Stimulated activated CD4-positive, alpha-beta T cell treated with anti-CD3 and anti-CD28 coated beads, Interleukin-15, amount 100 ng/mL, for 48 hours (primary cell): ENCODE measurements at regions not wholly inside any gene's neighbourhood (a gene's known extent, or its start where the extent isn't known, plus 50 kb on each side); places are given as distances from the start of the nearest gene placed in this dataset.
A peak's percentile ranks its signal among the peaks of the same experiment; 100 is the strongest.

Experiments
- DNase-seq, 2 donors: peaks; one replicate each; pipeline ENCODE4 v3.0.0-alpha.2; 2020; ENCODE audit warnings: low read depth in 2 of 2

GRCh38 chr14:61941421-61942150 is 179.4 kb downstream of the SNAPC1 start:
- no peak for DNase-seq

DNA sequence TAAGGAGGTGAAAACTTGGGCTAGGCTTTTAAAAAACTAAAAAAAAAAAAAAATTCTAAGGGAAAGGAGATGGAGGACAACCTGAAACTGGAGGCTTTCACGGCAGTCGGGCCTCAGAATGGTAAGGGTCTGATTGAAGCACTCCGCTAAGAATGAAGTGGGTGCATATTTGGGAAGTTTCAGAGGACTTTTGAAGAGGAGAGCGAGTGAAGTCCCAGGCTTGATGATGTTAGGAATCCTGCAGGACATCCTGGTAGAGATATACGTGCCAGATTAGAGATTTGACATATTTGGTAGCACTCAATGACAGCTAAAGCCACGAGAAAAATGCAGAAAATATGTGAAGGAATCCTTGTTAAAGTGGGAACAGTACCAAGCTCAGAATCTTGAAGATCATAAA is 186.2 kb downstream of the SNAPC1 start:
- no peak for DNase-seq

DNA sequence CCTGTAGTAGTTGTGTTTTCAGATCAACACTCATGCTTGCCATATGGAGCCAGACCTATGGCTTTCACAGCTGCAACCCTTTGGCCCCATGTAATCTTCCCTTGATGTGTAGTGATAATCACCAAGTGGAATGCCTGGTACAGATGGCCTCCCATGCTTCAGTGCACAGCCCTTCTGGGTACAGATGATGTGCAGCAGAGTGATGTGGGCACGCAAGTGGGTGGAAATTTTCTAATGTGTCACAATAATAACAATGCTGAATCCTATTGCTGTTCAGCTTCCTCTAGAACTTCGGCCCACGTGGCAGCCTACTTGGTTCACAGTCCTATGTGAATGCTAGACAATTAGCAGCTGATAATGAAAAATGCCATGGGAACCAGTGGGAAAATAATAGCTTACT is 188.1 kb downstream of the SNAPC1 start:
- DNase-seq: no peak

GRCh38 chr14:61953602-61954001 is 191.4 kb downstream of the SNAPC1 start:
- no peak for DNase-seq

DNA sequence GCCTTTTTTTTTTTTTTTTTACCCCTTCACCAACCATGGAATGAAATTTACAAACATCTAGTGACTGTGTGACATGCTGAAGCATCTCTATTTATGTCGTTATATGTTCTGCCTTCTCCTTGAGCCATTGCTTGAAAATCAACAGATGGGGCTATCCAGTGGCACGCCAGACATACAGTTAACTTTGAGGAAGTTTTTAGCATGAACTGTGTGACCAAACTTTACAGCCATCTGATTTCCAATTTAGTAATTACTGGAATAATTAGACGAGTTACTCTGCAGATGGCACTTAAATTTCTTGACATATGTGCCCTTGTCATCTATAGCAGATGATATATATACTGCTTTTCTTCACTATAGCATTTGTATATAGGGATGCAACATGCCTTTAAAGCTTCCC is 192.1 kb downstream of the SNAPC1 start:
- no peak for DNase-seq

DNA sequence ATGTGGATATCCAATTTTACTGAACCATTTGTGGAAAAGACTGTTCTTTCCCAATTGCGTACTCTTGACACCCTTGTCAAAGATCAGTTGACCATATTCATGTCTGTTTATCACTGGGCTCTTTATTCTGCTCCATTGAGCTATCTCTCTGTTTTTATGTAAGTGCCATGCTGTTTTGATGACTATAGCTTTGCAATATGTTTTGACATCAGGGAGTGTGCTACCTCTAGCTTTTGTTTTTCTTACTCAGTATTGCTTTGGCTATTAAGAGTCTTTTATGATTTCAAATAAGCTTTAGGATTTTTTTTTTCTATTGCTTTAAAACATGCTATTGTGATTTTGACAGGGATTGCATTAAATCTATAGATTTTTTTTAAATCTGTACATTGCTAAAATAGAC is 194.3 kb downstream of the SNAPC1 start:
- no peak for DNase-seq

DNA sequence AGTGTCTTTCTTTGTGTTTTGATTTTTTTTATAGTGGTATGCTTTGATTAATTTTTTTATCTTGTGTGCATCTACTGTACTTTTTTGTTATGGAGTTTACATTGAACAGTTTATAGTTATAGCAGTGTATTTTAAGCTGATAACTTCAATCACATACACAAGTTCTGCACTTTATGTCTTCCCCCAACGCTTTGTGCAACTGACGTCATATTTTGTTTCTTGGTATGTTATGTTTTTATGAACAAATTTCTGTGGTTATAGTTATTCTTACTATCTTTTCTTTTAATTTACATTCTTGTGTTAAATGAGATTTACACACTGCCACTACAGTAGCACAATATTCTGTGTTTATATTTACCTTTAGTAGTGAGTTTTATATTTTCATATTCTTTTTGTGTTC is 197.1 kb downstream of the SNAPC1 start:
- DNase-seq: no peak

- no peak for DNase-seq
These were observed 199.1 kb downstream of the SNAPC1 start for GRCh38 chr14:61961369-61961768.

GRCh38 chr14:61963926-61964325 is 201.7 kb downstream of the SNAPC1 start:
- no peak for DNase-seq

GRCh38 chr14:61965030-61965745 is 203.0 kb downstream of the SNAPC1 start:
- DNase-seq: no peak

DNA sequence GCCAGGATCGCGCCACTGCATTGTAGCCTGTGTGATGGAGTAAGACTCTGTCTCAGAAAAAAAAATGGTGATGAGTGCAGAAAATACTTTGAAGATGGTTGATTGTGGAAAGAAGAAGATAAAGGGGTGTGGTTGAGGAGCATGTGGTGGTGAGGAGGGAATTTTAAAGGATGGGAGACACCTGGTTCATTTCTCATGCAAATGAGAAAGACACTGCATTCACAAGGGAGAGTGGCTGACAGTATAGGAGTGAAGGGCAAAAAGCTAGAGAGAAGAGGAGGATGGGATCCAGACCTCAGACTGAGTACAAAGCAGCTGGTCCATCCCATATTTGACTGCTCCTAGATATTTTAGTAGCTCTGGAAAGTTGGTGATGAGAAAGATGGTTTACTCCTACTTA is 206.0 kb downstream of the SNAPC1 start:
- DNase-seq: no peak

- no peak for DNase-seq
These were observed 210.5 kb downstream of the SNAPC1 start for GRCh38 chr14:61972711-61973110.

DNA sequence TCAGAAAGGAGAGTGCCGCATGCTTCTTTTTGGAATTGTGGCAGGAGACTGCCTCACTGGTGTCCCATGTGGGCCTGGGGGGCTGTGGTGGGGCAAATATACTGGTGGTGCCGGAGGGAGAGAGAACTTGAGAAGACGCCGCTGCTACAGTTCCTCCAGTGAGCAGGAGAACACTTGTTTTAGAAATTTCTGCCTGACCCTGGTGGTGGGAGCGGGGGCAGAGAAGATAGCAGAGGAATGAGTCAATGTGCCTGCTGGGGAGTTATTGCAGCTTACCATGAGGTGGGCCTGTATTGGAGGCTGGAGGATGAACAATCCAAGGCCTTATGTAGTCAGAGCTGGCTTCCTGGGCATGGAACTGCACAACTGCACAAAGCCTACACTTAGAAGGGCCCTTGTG is 211.8 kb downstream of the SNAPC1 start:
- no peak for DNase-seq

- no peak for DNase-seq
These were observed 215.0 kb downstream of the SNAPC1 start for GRCh38 chr14:61977217-61977616.

- no peak for DNase-seq
These were observed 226.0 kb downstream of the SNAPC1 start for GRCh38 chr14:61988240-61988639.

DNA sequence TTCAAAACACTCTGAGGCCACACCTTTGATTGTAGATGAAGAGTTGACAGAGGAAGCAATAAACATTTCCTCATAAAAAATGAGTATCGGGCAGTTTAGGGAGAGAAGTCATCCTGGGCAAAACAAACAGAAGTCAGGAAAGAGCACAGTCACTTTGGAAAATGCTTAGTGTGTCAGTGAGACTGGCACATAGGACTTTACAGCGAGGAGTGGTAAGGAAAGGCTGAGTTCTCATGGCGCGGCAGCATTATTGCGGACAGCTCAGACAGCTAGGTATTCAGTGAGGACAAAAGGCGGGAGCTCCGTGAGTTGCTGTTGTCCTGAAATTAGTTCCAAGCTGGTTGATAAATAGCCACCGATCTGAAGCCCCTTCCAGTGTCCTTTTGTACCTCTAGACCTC is 229.9 kb downstream of the SNAPC1 start:
- DNase-seq: no peak

DNA sequence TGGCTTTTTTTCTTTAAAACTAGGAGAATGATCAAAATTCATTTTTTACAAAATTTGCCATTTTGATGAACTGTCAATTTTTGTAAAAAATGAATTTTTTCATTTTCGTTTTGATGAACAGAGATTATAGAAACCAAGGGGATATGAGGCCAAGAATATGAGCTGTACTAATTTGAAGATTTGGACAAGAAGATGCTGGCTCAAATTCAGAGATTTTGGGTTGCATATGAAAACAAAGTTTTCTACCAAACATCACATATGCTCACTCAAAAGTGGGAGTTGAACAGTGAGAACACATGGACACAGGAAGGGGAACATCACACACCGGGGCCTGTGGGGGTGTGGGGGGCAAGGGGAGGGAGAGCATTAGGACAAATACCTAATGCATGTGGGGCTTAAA is 230.7 kb downstream of the SNAPC1 start:
- DNase-seq: no peak

- no peak for DNase-seq
These were observed 232.4 kb downstream of the SNAPC1 start for GRCh38 chr14:61994589-61994988.

GRCh38 chr14:61996753-61997152 is 234.5 kb downstream of the SNAPC1 start:
- DNase-seq: no peak

- DNase-seq: no peak
These were observed 234.9 kb downstream of the SNAPC1 start for GRCh38 chr14:61997161-61997560.

DNA sequence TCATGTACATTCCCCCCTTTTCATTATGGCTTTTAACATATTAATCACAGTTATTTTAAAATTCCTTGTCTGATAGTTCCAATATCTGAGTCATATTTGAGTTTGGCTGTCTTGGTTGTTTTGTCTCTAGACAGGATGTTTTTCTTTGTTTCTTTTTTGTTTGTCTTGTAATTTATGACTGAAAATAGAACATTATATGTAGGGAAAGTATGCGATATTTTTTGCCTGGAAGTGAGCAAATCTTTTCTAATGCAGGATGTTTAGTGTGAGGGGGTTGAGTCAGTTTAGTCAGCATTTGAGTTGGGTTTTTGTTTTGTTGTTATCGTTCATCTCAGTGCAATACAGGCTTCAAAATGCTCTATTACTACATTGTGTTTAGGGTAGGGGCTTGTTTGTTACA is 239.7 kb downstream of the SNAPC1 start:
- DNase-seq: no peak

DNA sequence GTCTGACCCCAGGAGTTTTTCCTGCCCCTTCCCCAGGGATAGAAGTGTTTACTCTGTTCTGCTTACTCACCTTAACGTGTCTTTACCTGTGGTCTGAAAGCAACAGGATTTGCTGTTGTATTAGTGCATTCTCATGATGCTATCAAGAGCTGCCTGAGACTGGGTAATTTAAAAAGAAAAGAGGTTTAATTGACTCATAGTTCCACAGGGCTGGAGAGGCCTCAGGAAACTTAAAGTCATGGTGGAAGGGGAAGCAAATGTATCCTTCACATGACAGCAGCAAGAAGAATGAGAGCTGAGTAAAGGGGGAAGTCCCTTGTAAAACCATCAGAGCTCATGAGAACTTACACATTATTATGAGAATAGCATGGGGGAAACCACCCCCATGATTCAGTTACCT is 240.4 kb downstream of the SNAPC1 start:
- DNase-seq: peak in 1 of 2 donors; percentile 1

GRCh38 chr14:62003701-62004100 is 241.5 kb downstream of the SNAPC1 start:
- DNase-seq: no peak
